ENCODE measurements at regions not wholly inside any gene's neighbourhood (a gene's known extent, or its start where the extent isn't known, plus 50 kb on each side); places are given as distances from the start of the nearest gene placed in this dataset.

- H3K27me3 ChIP-seq (ENCODE audit: insufficient read depth, low read depth, low read length): no peaks in the 10 kb centered on the region
- no peak overlapping the region for H3K9ac ChIP-seq (ENCODE audit: low read length)
- no peaks in the 10 kb centered on the region for H4K20me1 ChIP-seq (ENCODE audit: insufficient read depth)
- H3K36me3 ChIP-seq (ENCODE audit: insufficient read depth, low read length): no peaks in the 10 kb centered on the region
- H3K9me3 ChIP-seq (ENCODE audit: low read length): no peaks in the 10 kb centered on the region
- no peaks in the 10 kb centered on the region for H3K9me2 ChIP-seq (ENCODE audit: insufficient read depth, low read length)
- no peak overlapping the region for H2AFZ ChIP-seq (ENCODE audit: low read depth, low read length)
- no peak for TF ChIP-seq EZH2 (IDR thresholded peaks at IDR 0.05; ENCODE audit: borderline replicate concordance, insufficient read depth, low read length, poor library complexity, severe bottlenecking)
- TF ChIP-seq SMC3 (conservative IDR thresholded peaks at IDR 0.05; ENCODE audit: poor library complexity): no peak
- no peak for TF ChIP-seq TAF1 (IDR thresholded peaks at IDR 0.05; ENCODE audit: low read depth)
- TF ChIP-seq POLR2AphosphoS5 (IDR thresholded peaks at IDR 0.05): no peak
- TF ChIP-seq EP300 (conservative IDR thresholded peaks at IDR 0.05; ENCODE audit: poor library complexity, severe bottlenecking): no peak
- no peak for TF ChIP-seq MXI1 (conservative IDR thresholded peaks at IDR 0.05; ENCODE audit: poor library complexity, severe bottlenecking)
- no peak for TF ChIP-seq RAD21 (conservative IDR thresholded peaks at IDR 0.05)
- H3K27ac ChIP-seq (ENCODE audit: low read length): no peak overlapping the region
- H3K79me2 ChIP-seq (replicated peaks; ENCODE audit: insufficient read depth, low read length): no peaks in the 10 kb centered on the region
- H3K4me3 ChIP-seq (ENCODE audit: low read length): no peak overlapping the region
- H3F3A ChIP-seq (ENCODE audit: insufficient read depth, low read length, poor library complexity, severe bottlenecking): no peaks in the 10 kb centered on the region
- H3K4me2 ChIP-seq (ENCODE audit: low read length): peak overlapping the region; percentile 20
Measured at GRCh38 chr5:8520917-8521316, 652.0 kb downstream of the MTRR start.

- H3K4me2 ChIP-seq (ENCODE audit: low read length): no peak overlapping the region
- no peak overlapping the region for H3K4me3 ChIP-seq (ENCODE audit: low read length)
- H4K20me1 ChIP-seq (ENCODE audit: insufficient read depth): no peaks in the 10 kb centered on the region
- no peak for TF ChIP-seq TAF1 (IDR thresholded peaks at IDR 0.05; ENCODE audit: low read depth)
- no peak for TF ChIP-seq EZH2 (IDR thresholded peaks at IDR 0.05; ENCODE audit: borderline replicate concordance, insufficient read depth, low read length, poor library complexity, severe bottlenecking)
- TF ChIP-seq, protein P1, sequence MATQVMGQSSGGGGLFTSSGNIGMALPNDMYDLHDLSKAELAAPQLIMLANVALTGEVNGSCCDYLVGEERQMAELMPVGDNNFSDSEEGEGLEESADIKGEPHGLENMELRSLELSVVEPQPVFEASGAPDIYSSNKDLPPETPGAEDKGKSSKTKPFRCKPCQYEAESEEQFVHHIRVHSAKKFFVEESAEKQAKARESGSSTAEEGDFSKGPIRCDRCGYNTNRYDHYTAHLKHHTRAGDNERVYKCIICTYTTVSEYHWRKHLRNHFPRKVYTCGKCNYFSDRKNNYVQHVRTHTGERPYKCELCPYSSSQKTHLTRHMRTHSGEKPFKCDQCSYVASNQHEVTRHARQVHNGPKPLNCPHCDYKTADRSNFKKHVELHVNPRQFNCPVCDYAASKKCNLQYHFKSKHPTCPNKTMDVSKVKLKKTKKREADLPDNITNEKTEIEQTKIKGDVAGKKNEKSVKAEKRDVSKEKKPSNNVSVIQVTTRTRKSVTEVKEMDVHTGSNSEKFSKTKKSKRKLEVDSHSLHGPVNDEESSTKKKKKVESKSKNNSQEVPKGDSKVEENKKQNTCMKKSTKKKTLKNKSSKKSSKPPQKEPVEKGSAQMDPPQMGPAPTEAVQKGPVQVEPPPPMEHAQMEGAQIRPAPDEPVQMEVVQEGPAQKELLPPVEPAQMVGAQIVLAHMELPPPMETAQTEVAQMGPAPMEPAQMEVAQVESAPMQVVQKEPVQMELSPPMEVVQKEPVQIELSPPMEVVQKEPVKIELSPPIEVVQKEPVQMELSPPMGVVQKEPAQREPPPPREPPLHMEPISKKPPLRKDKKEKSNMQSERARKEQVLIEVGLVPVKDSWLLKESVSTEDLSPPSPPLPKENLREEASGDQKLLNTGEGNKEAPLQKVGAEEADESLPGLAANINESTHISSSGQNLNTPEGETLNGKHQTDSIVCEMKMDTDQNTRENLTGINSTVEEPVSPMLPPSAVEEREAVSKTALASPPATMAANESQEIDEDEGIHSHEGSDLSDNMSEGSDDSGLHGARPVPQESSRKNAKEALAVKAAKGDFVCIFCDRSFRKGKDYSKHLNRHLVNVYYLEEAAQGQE (IDR thresholded peaks at IDR 0.05; ENCODE audit: borderline replicate concordance): no peak
- no peak for TF ChIP-seq MXI1 (conservative IDR thresholded peaks at IDR 0.05; ENCODE audit: poor library complexity, severe bottlenecking)
- TF ChIP-seq EP300 (conservative IDR thresholded peaks at IDR 0.05; ENCODE audit: poor library complexity, severe bottlenecking): no peak
- TF ChIP-seq, protein P2, sequence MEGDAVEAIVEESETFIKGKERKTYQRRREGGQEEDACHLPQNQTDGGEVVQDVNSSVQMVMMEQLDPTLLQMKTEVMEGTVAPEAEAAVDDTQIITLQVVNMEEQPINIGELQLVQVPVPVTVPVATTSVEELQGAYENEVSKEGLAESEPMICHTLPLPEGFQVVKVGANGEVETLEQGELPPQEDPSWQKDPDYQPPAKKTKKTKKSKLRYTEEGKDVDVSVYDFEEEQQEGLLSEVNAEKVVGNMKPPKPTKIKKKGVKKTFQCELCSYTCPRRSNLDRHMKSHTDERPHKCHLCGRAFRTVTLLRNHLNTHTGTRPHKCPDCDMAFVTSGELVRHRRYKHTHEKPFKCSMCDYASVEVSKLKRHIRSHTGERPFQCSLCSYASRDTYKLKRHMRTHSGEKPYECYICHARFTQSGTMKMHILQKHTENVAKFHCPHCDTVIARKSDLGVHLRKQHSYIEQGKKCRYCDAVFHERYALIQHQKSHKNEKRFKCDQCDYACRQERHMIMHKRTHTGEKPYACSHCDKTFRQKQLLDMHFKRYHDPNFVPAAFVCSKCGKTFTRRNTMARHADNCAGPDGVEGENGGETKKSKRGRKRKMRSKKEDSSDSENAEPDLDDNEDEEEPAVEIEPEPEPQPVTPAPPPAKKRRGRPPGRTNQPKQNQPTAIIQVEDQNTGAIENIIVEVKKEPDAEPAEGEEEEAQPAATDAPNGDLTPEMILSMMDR (IDR thresholded peaks at IDR 0.05; ENCODE audit: poor library complexity, severe bottlenecking): no peak
- no peak for TF ChIP-seq RAD21 (conservative IDR thresholded peaks at IDR 0.05)
- no peak for TF ChIP-seq SMC3 (conservative IDR thresholded peaks at IDR 0.05; ENCODE audit: poor library complexity)
- TF ChIP-seq POLR2AphosphoS5 (IDR thresholded peaks at IDR 0.05): no peak
- H2AFZ ChIP-seq (ENCODE audit: low read depth, low read length): no peak overlapping the region
- no peaks in the 10 kb centered on the region for H3K9me3 ChIP-seq (ENCODE audit: low read length)
- H3K79me2 ChIP-seq (replicated peaks; ENCODE audit: insufficient read depth, low read length): no peaks in the 10 kb centered on the region
- H3F3A ChIP-seq (ENCODE audit: insufficient read depth, low read length, poor library complexity, severe bottlenecking): no peaks in the 10 kb centered on the region
- H3K36me3 ChIP-seq (ENCODE audit: insufficient read depth, low read length): no peaks in the 10 kb centered on the region
- H3K9me2 ChIP-seq (ENCODE audit: insufficient read depth, low read length): no peaks in the 10 kb centered on the region
- no peaks in the 10 kb centered on the region for H3K27me3 ChIP-seq (ENCODE audit: insufficient read depth, low read depth, low read length)
- H3K9ac ChIP-seq (ENCODE audit: low read length): no peak overlapping the region
- no peak overlapping the region for H3K27ac ChIP-seq (ENCODE audit: low read length)
Measured at GRCh38 chr5:8521991-8522390, 653.0 kb downstream of the MTRR start.

All from neural cell (in vitro differentiated cells).